Heart right ventricle (tissue), 16 donors: ENCODE measurements at regions not wholly inside any gene's neighbourhood (a gene's known extent, or its start where the extent isn't known, plus 50 kb on each side); places are given as distances from the start of the nearest gene placed in this dataset.

ENCODE experiments used
- ATAC-seq, 8 donors: fragments of 200-7000 bp; cut with Tn5 transposase; one replicate each; pipeline ENCODE4 v1.9.1; 2020; ENCODE audit warnings: mild to moderate bottlenecking in 8 of 8, moderate library complexity in 8 of 8, moderate number of reproducible peaks in 1 of 8
- DNase-seq, 2 donors: peaks; one replicate each; pipeline ENCODE4 v3.0.0-alpha.2; 2020
- H3K27ac ChIP-seq, 10 donors: fragments of 200-600 bp; sonication (generic) in 2 of 10; one replicate each; pipeline versions ENCODE4 v1.5.0 to v1.8.0; 2020 to 2022; ENCODE audit warnings: mild to moderate bottlenecking in 3 of 10
- H3K27me3 ChIP-seq, 7 donors: fragments of 200-600 bp; one replicate each; pipeline ENCODE4 v1.8.0; 2021 to 2022; ENCODE audit warnings: mild to moderate bottlenecking in 2 of 7
- H3K36me3 ChIP-seq, 9 donors: fragments of 200-600 bp; sonication (generic) in 1 of 9; one replicate each; pipeline versions ENCODE4 v1.5.0 to v1.8.0; 2020 to 2022; ENCODE audit warnings: mild to moderate bottlenecking in 2 of 9
- H3K4me1 ChIP-seq, 9 donors: fragments of 200-600 bp; sonication (generic) in 1 of 9; one replicate each; pipeline versions ENCODE4 v1.5.0 to v1.8.0; 2020 to 2022; ENCODE audit warnings: mild to moderate bottlenecking in 4 of 9
- H3K4me3 ChIP-seq, 10 donors: fragments of 200-600 bp; sonication (generic) in 2 of 10; one replicate each; pipeline versions ENCODE4 v1.5.0 to v1.8.0; 2020 to 2022; ENCODE audit warnings: mild to moderate bottlenecking in 7 of 10, moderate library complexity in 2 of 10
- H3K9me3 ChIP-seq, 11 donors: fragments of 200-600 bp in 10 of 11; sonication (generic) in 2 of 11; one replicate each; pipeline versions ENCODE4 v1.5.0 to v1.8.0; 2013 to 2022; ENCODE audit warnings: mild to moderate bottlenecking in 2 of 11, control low read depth in 1 of 11, moderate library complexity in 1 of 11
- CTCF ChIP-seq, 9 donors: fragments of 200-600 bp; sonication (generic) in 2 of 9; IDR thresholded peaks; one replicate each; pipeline versions ENCODE4 v1.5.0 to v1.8.0; 2021 to 2022; ENCODE audit warnings: antibody characterized with exemption in 9 of 9, mild to moderate bottlenecking in 5 of 9, moderate library complexity in 1 of 9
- WGBS, 2 donors: extraction: QIAGEN DNeasy Blood & Tissue Kit; methylation state at CpG; one replicate each; pipeline ENCODE4 v1.1.7; 2013; ENCODE audit warnings: inconsistent platforms in 1 of 2; 5-methylcytosine and 5-hydroxymethylcytosine counted together
- intact Hi-C, 10 donors: fragments of 100-400 bp; cut with DNase I; formaldehyde crosslinking; loops; one replicate each; pipeline versions ENCODE4 v1.11.1 to v1.14.2; 2022
- donor health status: Arrhythmogenic right ventricular cardiomyopathy.
- donor health status: ischemic (EF 13 %, LVEDD 7.1; RV severe dilation, severe dysfunction).
- donor health status: healthy with polysubstance abuse.
- donor health status: DM: no; HTN: yes; CAD: no.
- donor health status: DM: no; HTN: no; CAD: no.
- donor health status: ischemic (EF 25% LVEDD 6.9; RV normal size, moderate dysfunction).
- donor health status: ischemic (EF 25% LVEDD 5.7; RV mildly dilated, moderate dysfunction).
- donor health status: healthy.
- donor health status: DM: yes; HTN: yes; CAD: no.
- donor health status: Ischemic cardiomyopathy.
- donor health status: ischemic (EF 35%, LVEDD 5.7; RV mildly dilated, moderate dysfunction).
- donor health status: nonischemic (EF 11% LVEDD 7.7; RV severe dilation, severe dysfunction).
- donor health status: DM: yes; HTN: yes; CAD: no.
- donor health status: PGD.
- donor health status: ischemic (EF 29% LVEDD 5.4; RV normal size, mild dysfunction).
- donor health status: nonischemic (EF 23%, LVEDD 6.1; RV moderate dilation, normal function).

DNA sequence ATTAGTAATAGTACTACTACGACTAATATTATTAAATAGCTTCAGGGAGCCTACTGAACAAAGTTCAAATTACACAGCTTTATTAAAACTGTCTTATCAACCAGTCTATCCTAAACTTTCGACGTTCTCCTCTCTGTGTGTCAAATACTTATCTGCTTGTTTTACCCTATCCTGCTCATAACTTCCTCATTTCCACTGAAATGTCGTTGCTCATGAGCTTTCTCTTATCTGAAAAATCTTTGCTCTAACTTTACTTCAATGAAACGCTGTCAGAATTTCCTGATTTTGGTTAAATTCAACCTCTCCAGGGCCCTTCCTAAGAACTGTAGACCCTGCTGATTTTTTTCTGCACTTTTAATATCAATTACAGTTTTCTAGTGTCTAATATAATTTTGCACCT is 1431.0 kb upstream of the WWC1 start:
- no peaks in the 10 kb centered on the region for H3K36me3 ChIP-seq
- no peaks in the 10 kb centered on the region for H3K4me1 ChIP-seq
- no peaks in the 10 kb centered on the region for H3K27me3 ChIP-seq
- 48 to 61% methylated on average over 5 of the region's 5 CpGs for WGBS, 2 donors
- H3K9me3 ChIP-seq: no peaks in the 10 kb centered on the region
- ATAC-seq (no peak), DNase-seq (no peak)
- intact Hi-C loops: no loop called here
- no peak overlapping the region for H3K27ac ChIP-seq
- no peak for TF ChIP-seq CTCF (IDR thresholded peaks at IDR 0.05)
- no peak overlapping the region for H3K4me3 ChIP-seq

- 92 to 94% methylated on average over 5 of the region's 5 CpGs for WGBS, 2 donors
Measured at GRCh38 chr5:166862581-166862980, 1428.9 kb upstream of the WWC1 start.

DNA sequence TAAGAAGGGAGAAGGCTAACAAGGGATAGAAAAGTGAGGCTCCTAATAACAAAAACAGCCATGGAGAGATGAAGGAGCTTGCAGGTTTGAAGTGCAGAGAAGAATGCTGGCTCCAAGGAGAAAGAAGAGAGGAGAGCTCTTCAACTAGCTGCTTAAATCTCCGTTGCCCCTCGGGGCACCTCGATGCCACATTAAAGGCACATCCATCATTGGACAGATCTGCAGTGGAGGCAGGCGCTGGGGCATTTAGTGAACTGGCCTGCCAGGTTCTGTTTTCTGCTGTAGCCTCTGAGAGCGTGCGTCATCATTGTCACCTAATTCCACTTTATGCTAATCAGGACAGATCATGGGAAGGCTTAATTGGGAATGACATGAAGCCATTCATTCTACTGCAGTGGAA is 1426.2 kb upstream of the WWC1 start:
- no peaks in the 10 kb centered on the region for H3K27me3 ChIP-seq
- WGBS, 2 donors: 79 to 85% methylated on average over 6 of the region's 6 CpGs
- H3K4me1 ChIP-seq: no peaks in the 10 kb centered on the region
- H3K27ac ChIP-seq: no peak overlapping the region
- DNase-seq (no peak), ATAC-seq (no peak)
- no peak overlapping the region for H3K4me3 ChIP-seq
- no peak for TF ChIP-seq CTCF (IDR thresholded peaks at IDR 0.05)
- intact Hi-C loops: no loop called here
- H3K36me3 ChIP-seq: no peaks in the 10 kb centered on the region
- no peaks in the 10 kb centered on the region for H3K9me3 ChIP-seq

More at GRCh38 chr5:166862581-166862980, 1428.9 kb upstream of the WWC1 start:
- H3K27ac ChIP-seq: no peak overlapping the region
- no peaks in the 10 kb centered on the region for H3K36me3 ChIP-seq
- no peaks in the 10 kb centered on the region for H3K27me3 ChIP-seq
- no peaks in the 10 kb centered on the region for H3K9me3 ChIP-seq
- H3K4me1 ChIP-seq: no peaks in the 10 kb centered on the region
- no peak for TF ChIP-seq CTCF (IDR thresholded peaks at IDR 0.05)
- ATAC-seq: no peak
- DNase-seq: no peak
- H3K4me3 ChIP-seq: no peak overlapping the region
- intact Hi-C loops: no loop called here

DNA sequence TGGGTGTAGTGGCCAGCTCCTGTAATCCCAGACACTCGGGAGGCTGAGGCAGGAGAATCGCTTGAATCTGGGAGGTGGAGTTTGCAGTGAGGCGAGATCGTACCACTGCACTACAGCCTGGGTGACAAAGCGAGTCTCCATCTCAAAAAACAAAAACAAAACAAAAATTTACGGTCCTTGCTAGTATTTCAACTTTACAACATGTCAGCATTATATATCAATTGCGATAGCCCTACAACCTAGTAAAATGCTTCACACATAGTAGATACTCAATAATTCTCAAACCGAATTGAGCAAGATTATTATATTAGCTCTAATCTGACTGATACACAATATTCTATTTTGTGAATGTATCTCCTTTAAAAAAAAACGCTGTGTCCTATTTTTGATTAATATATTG is 1411.0 kb upstream of the WWC1 start:
- peaks cover 0 to 8% (median 0%) of the 10 kb centered on the region in 11 donors for H3K9me3 ChIP-seq
- no peaks in the 10 kb centered on the region for H3K36me3 ChIP-seq
- no peak for ATAC-seq
- no peak overlapping the region for H3K27ac ChIP-seq
- H3K4me3 ChIP-seq: no peak overlapping the region
- WGBS, 2 donors: 79 to 81% methylated on average over 9 of the region's 9 CpGs
- no peak for TF ChIP-seq CTCF (IDR thresholded peaks at IDR 0.05)
- H3K27me3 ChIP-seq: no peaks in the 10 kb centered on the region
- DNase-seq: no peak
- H3K4me1 ChIP-seq: no peaks in the 10 kb centered on the region
- intact Hi-C loops: no loop called here

- Histone ChIP-seq H3K4me3 (no peak overlapping the region), H3K9me3 (peaks cover 0 to 8% (median 0%) of the 10 kb centered on the region in 11 donors), H3K4me1 (no peaks in the 10 kb centered on the region), H3K36me3 (no peaks in the 10 kb centered on the region), H3K27ac (no peak overlapping the region), H3K27me3 (no peaks in the 10 kb centered on the region)
- WGBS, 2 donors: 71 to 75% methylated on average over 8 of the region's 8 CpGs
- intact Hi-C loops: no loop called here
- ATAC-seq (no peak), DNase-seq (no peak)
- TF ChIP-seq CTCF (IDR thresholded peaks at IDR 0.05): no peak
Measured at GRCh38 chr5:166881802-166882201, 1409.6 kb upstream of the WWC1 start.
